ENCODE measurements at regions not wholly inside any gene's neighbourhood (a gene's known extent, or its start where the extent isn't known, plus 50 kb on each side); places are given as distances from the start of the nearest gene placed in this dataset.

- DNase-seq, result no peak
Measured at GRCh38 chr6:98487612-98488011, 346.8 kb upstream of the POU3F2 start.

- DNase-seq, result no peak
Measured at GRCh38 chr6:98498144-98498775, 336.1 kb upstream of the POU3F2 start.

DNA sequence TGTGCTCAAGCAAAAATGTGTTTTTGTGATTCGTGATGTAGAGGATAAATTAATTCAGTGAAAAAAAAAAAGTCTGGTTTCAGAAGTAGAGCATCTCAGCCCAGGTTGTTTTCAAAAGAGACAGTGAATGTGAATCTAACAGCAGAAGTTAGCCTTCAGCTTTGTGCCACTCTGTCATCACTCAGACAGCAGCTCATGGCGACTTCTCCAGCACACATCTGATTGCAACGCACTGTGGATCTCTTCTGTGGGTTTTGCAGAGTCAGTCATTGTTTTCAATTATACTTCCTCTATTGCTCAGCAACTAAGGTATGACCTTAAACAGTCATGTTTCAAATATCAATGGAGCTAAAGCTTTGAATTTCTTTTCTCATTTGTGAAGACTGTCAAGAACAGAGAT lies 335.5 kb upstream of the POU3F2 start:
- DNase-seq, result no peak

GRCh38 chr6:98514073-98514720 lies 320.2 kb upstream of the POU3F2 start:
- no peak for DNase-seq

DNA sequence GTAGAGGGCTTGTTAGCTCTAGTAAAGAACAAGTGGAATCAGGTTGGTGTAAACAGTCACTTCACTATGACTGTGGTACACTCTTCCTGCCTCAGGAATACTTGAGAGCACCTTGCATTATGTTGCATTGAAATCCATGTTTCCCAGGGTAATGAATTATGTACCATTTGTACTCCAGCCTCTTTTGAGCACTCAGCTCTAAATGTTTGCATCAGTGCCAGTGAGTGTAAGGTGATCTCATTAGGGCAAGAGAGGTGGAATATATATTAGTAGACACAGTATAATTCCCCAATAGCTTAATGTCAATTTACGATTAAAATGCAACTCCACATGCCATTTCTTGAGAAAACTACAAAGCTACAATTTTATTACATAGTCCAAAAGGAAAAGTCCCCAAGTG lies 319.6 kb upstream of the POU3F2 start:
- no peak for DNase-seq

GRCh38 chr6:98516206-98516605 lies 318.2 kb upstream of the POU3F2 start:
- DNase-seq, result no peak

GRCh38 chr6:98516866-98517265 lies 317.5 kb upstream of the POU3F2 start:
- DNase-seq, result no peak

GRCh38 chr6:98525860-98526259 lies 308.5 kb upstream of the POU3F2 start:
- DNase-seq, result no peak

GRCh38 chr6:98526465-98526864 lies 307.9 kb upstream of the POU3F2 start:
- DNase-seq, result no peak

- no peak for DNase-seq
Measured at GRCh38 chr6:98529364-98529763, 305.0 kb upstream of the POU3F2 start.

GRCh38 chr6:98530732-98531131 lies 303.6 kb upstream of the POU3F2 start:
- no peak for DNase-seq

DNA sequence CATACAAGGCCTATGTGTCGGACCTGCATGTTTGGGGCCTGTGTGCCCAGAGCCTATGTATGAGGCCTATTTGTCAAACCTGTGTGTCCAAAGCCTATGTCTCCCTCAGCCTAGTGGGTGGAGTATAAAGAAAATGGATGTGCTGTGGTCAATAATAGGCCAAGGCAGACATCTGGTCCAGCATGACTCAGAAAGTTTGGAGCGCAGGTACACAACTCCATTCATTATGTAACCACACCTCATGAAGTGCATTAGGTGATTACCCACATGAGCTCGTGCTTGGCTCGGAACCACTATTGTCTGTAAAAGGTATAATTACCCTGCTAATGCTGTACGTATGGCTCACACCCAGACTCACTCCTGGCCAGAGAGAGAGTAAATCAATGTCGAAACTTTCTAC lies 302.4 kb upstream of the POU3F2 start:
- DNase-seq, result no peak

DNA sequence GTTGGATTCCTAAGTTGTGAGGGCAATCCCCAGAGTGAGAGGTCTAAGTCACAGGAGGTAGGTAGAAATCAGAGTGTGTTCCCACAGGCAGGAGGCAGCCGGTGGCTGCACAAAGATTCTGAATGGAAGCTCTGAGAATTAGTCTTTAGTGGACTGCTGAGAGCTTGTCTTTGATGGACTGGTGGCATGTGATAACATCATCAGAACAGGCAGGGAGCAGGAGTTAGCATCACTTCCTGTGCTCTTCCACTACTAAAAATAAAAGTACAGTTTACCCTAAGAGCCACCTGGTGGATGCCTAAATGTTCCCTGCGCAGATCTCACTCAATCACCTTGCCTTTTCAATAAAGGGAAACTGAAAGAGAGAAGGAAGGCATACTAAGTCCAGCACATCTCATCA lies 294.6 kb upstream of the POU3F2 start:
- DNase-seq, result no peak

GRCh38 chr6:98546376-98546775 lies 288.0 kb upstream of the POU3F2 start:
- no peak for DNase-seq

DNA sequence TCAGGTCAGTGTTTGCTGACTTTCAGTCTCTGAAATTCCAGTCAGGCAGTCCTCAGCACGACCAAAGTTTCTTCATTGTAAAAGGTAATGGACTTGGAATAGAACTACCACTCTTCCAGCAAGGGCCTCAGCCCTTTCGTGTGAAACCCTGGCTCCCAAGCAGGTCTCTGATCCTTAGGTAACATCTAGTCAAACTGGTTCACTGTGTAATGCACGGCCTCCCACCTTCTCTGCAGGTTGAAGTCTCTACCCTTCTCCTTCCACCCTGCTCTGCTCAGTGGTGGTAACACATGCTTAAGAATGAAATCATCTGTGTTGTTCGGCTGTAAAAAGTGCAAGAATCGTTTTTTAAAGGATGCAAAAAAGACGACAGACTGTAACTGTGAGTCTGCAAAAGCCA lies 287.2 kb upstream of the POU3F2 start:
- no peak for DNase-seq

DNA sequence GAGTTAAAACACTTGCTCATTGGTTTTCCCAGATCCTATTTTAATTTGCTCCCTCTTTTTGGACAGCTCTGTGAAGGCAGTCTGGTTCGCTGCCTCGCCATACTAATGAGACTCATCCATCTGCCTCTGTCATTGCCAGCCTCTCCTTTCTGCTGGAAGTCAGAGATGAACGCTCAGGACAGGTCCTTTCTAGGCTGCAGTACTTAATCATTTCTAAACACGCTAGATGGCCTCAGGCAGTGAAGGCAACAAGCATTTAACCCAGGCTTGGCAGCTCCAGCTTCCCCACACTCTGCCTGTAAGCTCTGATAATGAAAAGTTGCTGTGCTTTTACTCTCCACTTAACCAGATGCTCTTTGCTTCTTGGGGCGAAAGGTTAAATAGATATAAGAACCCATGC lies 286.7 kb upstream of the POU3F2 start:
- no peak for DNase-seq

DNA sequence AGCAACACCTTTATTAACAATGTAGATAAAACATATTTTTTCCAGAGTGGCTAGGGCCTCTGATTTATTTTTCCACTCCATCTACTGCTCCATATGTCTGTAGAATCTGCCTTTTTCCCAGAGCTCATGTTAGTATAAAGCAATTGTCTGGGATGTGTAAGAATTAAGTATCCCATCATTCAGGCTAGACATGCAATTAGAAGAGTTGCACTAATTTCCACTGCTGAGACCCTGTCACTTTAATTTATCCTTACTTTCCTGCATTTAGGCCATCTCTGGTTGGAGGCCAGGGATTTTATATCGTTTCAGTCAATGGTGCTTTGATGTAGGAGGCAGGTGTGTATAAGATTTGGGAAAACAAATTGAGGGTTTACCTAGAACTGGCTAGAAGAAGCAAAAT lies 286.1 kb upstream of the POU3F2 start:
- DNase-seq, result no peak

DNA sequence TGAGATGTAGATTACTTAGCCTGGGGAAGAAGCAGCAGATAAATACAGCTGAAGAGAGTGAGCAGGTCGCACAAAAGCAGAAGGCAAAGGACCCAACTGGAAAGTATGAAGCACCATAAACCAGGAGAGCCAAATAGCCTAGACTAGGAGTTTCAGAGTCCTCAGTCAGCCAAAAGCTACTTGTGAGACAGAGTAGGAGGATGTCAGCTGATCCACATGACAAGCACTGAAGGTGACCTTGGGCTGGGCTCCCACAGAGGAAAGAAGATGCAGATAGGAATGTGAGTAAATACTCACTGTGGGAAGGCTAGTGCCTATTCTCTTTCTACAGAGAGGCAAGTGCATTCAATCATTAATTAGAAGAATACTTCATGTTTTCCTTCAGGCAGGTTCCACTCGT lies 274.0 kb upstream of the POU3F2 start:
- DNase-seq, result no peak

DNA sequence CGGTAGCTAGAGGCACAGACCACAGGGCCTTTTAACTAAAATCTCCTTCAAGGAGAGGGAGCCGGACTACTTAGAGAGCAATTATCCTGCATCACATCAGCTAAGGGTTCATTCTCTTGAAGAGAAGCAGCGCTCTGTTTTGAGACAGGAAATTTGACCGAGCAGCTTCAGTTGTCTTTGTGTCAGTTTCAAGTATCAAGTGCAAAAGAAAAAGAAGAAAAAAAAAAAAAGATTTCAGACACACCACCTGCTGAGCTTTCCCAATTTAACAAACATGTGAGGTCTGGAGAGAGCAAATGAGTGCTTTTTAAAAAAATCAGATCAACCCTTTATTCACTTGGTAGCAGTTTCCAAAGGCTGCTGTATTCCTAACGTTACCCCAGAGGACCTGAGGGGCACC lies 273.5 kb upstream of the POU3F2 start:
- DNase-seq, result no peak

GRCh38 chr6:98566126-98566525 lies 268.2 kb upstream of the POU3F2 start:
- no peak for DNase-seq

DNA sequence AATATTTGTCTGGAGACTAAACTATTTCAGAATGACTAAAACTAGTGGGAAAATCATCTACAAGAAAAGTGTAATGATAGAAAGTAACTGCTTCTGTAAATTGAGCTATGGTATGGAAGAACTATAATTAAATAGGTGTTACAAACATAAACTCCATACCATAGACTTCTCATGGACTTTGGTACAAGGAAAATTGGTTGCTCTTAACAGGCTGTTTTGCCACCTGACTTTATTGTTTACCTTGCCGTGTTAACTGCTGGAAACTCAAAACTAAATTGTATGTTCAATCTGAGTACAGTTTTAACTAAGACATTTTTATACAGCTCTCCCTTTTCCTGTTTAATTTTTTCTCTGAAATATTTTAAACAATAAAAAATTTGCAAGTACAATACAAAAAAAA lies 261.8 kb upstream of the POU3F2 start:
- DNase-seq, result no peak

GRCh38 chr6:98574984-98575383 lies 259.4 kb upstream of the POU3F2 start:
- DNase-seq, result no peak

DNA sequence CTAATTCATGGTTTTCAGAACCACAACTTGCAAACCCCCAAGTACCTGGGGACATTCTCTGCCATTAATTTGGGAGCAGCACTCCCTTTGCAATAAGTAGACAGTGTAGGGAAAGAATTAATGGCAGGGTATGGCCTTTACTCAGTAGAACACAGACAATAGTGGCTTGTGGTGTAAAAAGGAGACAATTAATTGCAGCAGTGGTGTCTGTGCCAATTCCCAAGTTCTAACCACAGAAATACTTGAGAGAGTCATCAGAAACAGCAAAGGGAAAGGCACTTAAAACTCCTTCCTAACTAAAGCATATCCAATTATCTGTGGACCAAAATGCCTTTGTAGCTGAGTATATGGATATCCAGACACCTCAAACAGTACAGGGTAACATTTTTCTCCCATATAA lies 257.6 kb upstream of the POU3F2 start:
- DNase-seq, result no peak

- no peak for DNase-seq
Measured at GRCh38 chr6:98578016-98578415, 256.4 kb upstream of the POU3F2 start.

- DNase-seq, result no peak
Measured at GRCh38 chr6:98579079-98579478, 255.3 kb upstream of the POU3F2 start.
